ENCODE measurements at regions not wholly inside any gene's neighbourhood (a gene's known extent, or its start where the extent isn't known, plus 50 kb on each side); places are given as distances from the start of the nearest gene placed in this dataset.

DNA sequence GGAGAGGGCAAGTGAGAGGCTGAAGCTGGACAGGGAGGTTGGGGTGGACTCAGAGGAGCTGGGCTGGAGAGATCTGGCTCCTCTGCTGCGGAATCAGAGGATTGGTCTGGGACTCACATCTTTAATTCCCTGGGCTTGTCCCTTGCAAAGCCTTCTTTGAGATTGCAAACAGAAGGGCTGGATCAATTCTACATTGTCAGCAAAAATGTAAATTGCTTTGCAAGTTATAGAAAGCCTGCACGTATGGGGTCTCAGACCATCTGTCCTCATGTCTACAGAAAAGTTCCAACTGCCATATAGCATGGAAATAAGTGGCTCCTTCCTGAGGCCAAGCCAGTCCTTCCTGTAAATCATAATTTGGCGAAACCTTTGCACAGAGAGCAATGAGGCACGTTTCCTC is 449.6 kb downstream of the UBE2NL start:
- H3K36me3 Mint-ChIP-seq, result no peaks in the 10 kb centered on the region
- H3K9me3 ChIP-seq (ENCODE audit: control insufficient read depth in 1 of 2, low read length in 2 of 2), result no peaks in the 10 kb centered on the region
- peaks cover 0 to 9% (median 2%) of the 10 kb centered on the region in 8 donors for H3K9me3 Mint-ChIP-seq
- intact Hi-C loops (cut with micrococcal nuclease), result no loop called here
- no peak overlapping the region for H3K4me3 ChIP-seq (ENCODE audit: low read length in 2 of 2)
- no peaks in the 10 kb centered on the region for H3K27me3 ChIP-seq (ENCODE audit: insufficient read depth, low read length)
- H3K36me3 ChIP-seq (ENCODE audit: insufficient read depth, low read length), result no peaks in the 10 kb centered on the region
- POLR2A ChIA-PET (ENCODE audit: partially characterized antibody), result no interaction called here
- H3K4me3 Mint-ChIP-seq, result no peak overlapping the region
- CTCF ChIA-PET (ENCODE audit: partially characterized antibody), result no interaction called here
- H3K4me1 Mint-ChIP-seq, result no peaks in the 10 kb centered on the region
- no peak overlapping the region for H3K27ac Mint-ChIP-seq
- no peaks in the 10 kb centered on the region for H3K27me3 Mint-ChIP-seq
- no peak overlapping the region for H3K27ac ChIP-seq (ENCODE audit: low read depth, low read length)
- DNase-seq, result no peak
- no peaks in the 10 kb centered on the region for H3K4me1 ChIP-seq (ENCODE audit: insufficient read depth, low read length)

- no peak overlapping the region for H3K27ac Mint-ChIP-seq
- H3K27me3 ChIP-seq (ENCODE audit: insufficient read depth, low read length), result no peaks in the 10 kb centered on the region
- H3K9me3 Mint-ChIP-seq, result peaks cover 0 to 12% (median 3%) of the 10 kb centered on the region in 8 donors
- no peaks in the 10 kb centered on the region for H3K36me3 Mint-ChIP-seq
- no peaks in the 10 kb centered on the region for H3K36me3 ChIP-seq (ENCODE audit: insufficient read depth, low read length)
- no peaks in the 10 kb centered on the region for H3K4me1 Mint-ChIP-seq
- no peak overlapping the region for H3K4me3 Mint-ChIP-seq
- no peak overlapping the region for H3K4me3 ChIP-seq (ENCODE audit: low read length in 2 of 2)
- CTCF ChIA-PET (ENCODE audit: partially characterized antibody), result no interaction called here
- POLR2A ChIA-PET (ENCODE audit: partially characterized antibody), result no interaction called here
- H3K9me3 ChIP-seq (ENCODE audit: control insufficient read depth in 1 of 2, low read length in 2 of 2), result no peaks in the 10 kb centered on the region
- intact Hi-C loops (cut with micrococcal nuclease), result no loop called here
- H3K27me3 Mint-ChIP-seq, result no peaks in the 10 kb centered on the region
- H3K4me1 ChIP-seq (ENCODE audit: insufficient read depth, low read length), result no peaks in the 10 kb centered on the region
- no peak overlapping the region for H3K27ac ChIP-seq (ENCODE audit: low read depth, low read length)
- no peak for DNase-seq
Observed at GRCh38 chrX:144334577-144334976, 450.7 kb downstream of the UBE2NL start.

DNA sequence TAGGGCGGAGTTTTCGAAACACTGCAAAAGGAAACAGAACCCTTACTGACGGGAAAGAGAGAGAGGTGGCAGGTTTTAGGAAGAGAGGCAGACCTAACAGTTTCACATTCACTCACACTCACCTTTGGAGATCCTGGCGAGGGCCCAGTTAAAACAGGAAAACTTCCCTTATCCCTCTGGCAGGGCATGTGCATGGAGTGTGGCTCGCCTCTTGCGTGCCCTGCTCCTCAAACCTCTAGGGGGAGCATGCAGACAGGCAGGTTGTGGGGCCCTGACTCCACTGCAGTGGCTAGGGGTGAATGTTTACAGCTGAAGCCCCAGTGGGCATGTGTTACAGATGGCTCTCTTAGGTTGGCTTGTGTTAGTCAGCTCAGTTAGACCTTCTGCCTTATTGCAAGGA is 451.5 kb downstream of the UBE2NL start:
- Histone ChIP-seq H3K4me3 (ENCODE audit: low read length in 2 of 2) (no peak overlapping the region), H3K9me3 (ENCODE audit: control insufficient read depth in 1 of 2, low read length in 2 of 2) (no peaks in the 10 kb centered on the region), H3K27me3 (ENCODE audit: insufficient read depth, low read length) (no peaks in the 10 kb centered on the region), H3K36me3 (ENCODE audit: insufficient read depth, low read length) (no peaks in the 10 kb centered on the region), H3K4me1 (ENCODE audit: insufficient read depth, low read length) (no peaks in the 10 kb centered on the region), H3K27ac (ENCODE audit: low read depth, low read length) (no peak overlapping the region)
- Mint-ChIP-seq H3K36me3 (no peaks in the 10 kb centered on the region), H3K4me3 (no peak overlapping the region), H3K27ac (no peak overlapping the region), H3K27me3 (no peaks in the 10 kb centered on the region), H3K4me1 (no peaks in the 10 kb centered on the region), H3K9me3 (peaks cover 0 to 12% (median 3%) of the 10 kb centered on the region in 8 donors)
- no peak for DNase-seq
- ChIA-PET POLR2A (ENCODE audit: partially characterized antibody) (no interaction called here), CTCF (ENCODE audit: partially characterized antibody) (no interaction called here)
- intact Hi-C loops (cut with micrococcal nuclease), result no loop called here

- intact Hi-C loops (cut with micrococcal nuclease), result no loop called here
- H3K4me3 Mint-ChIP-seq, result no peak overlapping the region
- ChIA-PET CTCF (ENCODE audit: partially characterized antibody) (no interaction called here), POLR2A (ENCODE audit: partially characterized antibody) (no interaction called here)
- peaks cover 0 to 8% (median 3%) of the 10 kb centered on the region in 8 donors for H3K9me3 Mint-ChIP-seq
- no peaks in the 10 kb centered on the region for H3K4me1 Mint-ChIP-seq
- Histone ChIP-seq H3K4me3 (ENCODE audit: low read length in 2 of 2) (no peak overlapping the region), H3K4me1 (ENCODE audit: insufficient read depth, low read length) (no peaks in the 10 kb centered on the region), H3K27me3 (ENCODE audit: insufficient read depth, low read length) (no peaks in the 10 kb centered on the region), H3K36me3 (ENCODE audit: insufficient read depth, low read length) (no peaks in the 10 kb centered on the region), H3K9me3 (ENCODE audit: control insufficient read depth in 1 of 2, low read length in 2 of 2) (no peaks in the 10 kb centered on the region), H3K27ac (ENCODE audit: low read depth, low read length) (no peak overlapping the region)
- H3K27ac Mint-ChIP-seq, result no peak overlapping the region
- H3K27me3 Mint-ChIP-seq, result no peaks in the 10 kb centered on the region
- DNase-seq, result no peak
- no peaks in the 10 kb centered on the region for H3K36me3 Mint-ChIP-seq
Observed at GRCh38 chrX:144379156-144379555, 495.3 kb downstream of the UBE2NL start.

- intact Hi-C loops (cut with micrococcal nuclease), result no loop called here
- H3K4me3 Mint-ChIP-seq, result no peak overlapping the region
Observed at GRCh38 chrX:144388738-144389137, 504.9 kb downstream of the UBE2NL start.

More at GRCh38 chrX:144388738-144389137, 504.9 kb downstream of the UBE2NL start:
- Histone ChIP-seq H3K27ac (ENCODE audit: low read depth, low read length) (no peak overlapping the region), H3K4me3 (ENCODE audit: low read length in 2 of 2) (no peak overlapping the region), H3K4me1 (ENCODE audit: insufficient read depth, low read length) (no peaks in the 10 kb centered on the region), H3K9me3 (ENCODE audit: control insufficient read depth in 1 of 2, low read length in 2 of 2) (no peaks in the 10 kb centered on the region), H3K36me3 (ENCODE audit: insufficient read depth, low read length) (no peaks in the 10 kb centered on the region), H3K27me3 (ENCODE audit: insufficient read depth, low read length) (no peaks in the 10 kb centered on the region)
- Mint-ChIP-seq H3K4me1 (no peaks in the 10 kb centered on the region), H3K9me3 (no peaks in the 10 kb centered on the region), H3K36me3 (no peaks in the 10 kb centered on the region), H3K27ac (no peak overlapping the region), H3K27me3 (no peaks in the 10 kb centered on the region)
- DNase-seq, result no peak
- CTCF ChIA-PET (ENCODE audit: partially characterized antibody), result no interaction called here
- POLR2A ChIA-PET (ENCODE audit: partially characterized antibody), result no interaction called here

Data from CD4-positive, alpha-beta memory T cell (primary cell).